Endothelial cell of umbilical vein (primary cell): ENCODE measurements at regions not wholly inside any gene's neighbourhood (a gene's known extent, or its start where the extent isn't known, plus 50 kb on each side); places are given as distances from the start of the nearest gene placed in this dataset.

ENCODE experiments used
- BruUV-seq: library from RNA; stranded (reverse); fragments of 400-500 nt; replicated peaks from 2 replicates; lab custom pipeline; 2021; lab: Mats Ljungman, UMichigan
- CTCF ChIA-PET: fragments of 300-600, 350-600 bp; sonication (Branson Sonifier 250); formaldehyde crosslinking; loops from one replicate; lab custom pipeline; 2021; ENCODE audit warnings: antibody characterized with exemption, inconsistent platforms; lab: Charles Lee
- POLR2A ChIA-PET: fragments of 300-600, 350-600 bp; sonication (Branson Sonifier 250); formaldehyde crosslinking; loops from one replicate; lab custom pipeline; 2021; ENCODE audit warnings: antibody characterized with exemption, inconsistent platforms; lab: Charles Lee
- DNase-seq: peaks from one replicate; pipeline ENCODE4 v3.0.0-alpha.2; 2011; ENCODE audit warnings: low read depth, low spot score
- FAIRE-seq: peaks from 2 replicates; lab custom pipeline; 2011; peaks lifted over from hg19 to GRCh38; lab: Jason Lieb, UNC
- H2AFZ ChIP-seq: 2 replicates; pipeline ENCODE4 v1.6.0; 2012; ENCODE audit warnings: low read depth, low read length, control low read depth, inconsistent platforms
- H3K27ac ChIP-seq: 2 replicates; pipeline ENCODE4 v1.5.1; 2011; ENCODE audit warnings: low read depth, mild to moderate bottlenecking, control low read depth, low read length, moderate library complexity; ENCODE audit not compliant: insufficient read depth
- H3K27me3 ChIP-seq, 2 experiments: 2 replicates each; pipeline versions ENCODE4 v1.6.0 to v1.6.1; 2011; ENCODE audit warnings: low read length in 2 of 2, mixed read lengths in 1 of 2; ENCODE audit not compliant: control insufficient read depth in 2 of 2, insufficient read depth in 2 of 2
- H3K36me3 ChIP-seq, 2 experiments: 2 replicates in 1 of 2; 3 replicates in 1 of 2; pipeline ENCODE4 v1.5.1; 2011; ENCODE audit warnings: low read length in 2 of 2, mild to moderate bottlenecking in 1 of 2, moderate library complexity in 1 of 2; ENCODE audit not compliant: control insufficient read depth in 2 of 2, insufficient read depth in 2 of 2; ENCODE audit errors: extremely low read depth in 1 of 2
- H3K4me1 ChIP-seq: 3 replicates; pipeline ENCODE4 v1.5.1; 2011; ENCODE audit warnings: mild to moderate bottlenecking, low read length; ENCODE audit not compliant: control insufficient read depth, insufficient read depth; ENCODE audit errors: extremely low read depth
- H3K4me2 ChIP-seq: 2 replicates; pipeline ENCODE4 v1.6.1; 2011; ENCODE audit warnings: low read length, control low read depth, mixed read lengths; ENCODE audit not compliant: insufficient read depth
- H3K4me3 ChIP-seq, 3 experiments: fragments of 200-600 bp in 1 of 3; sonication (generic), shearing (Covaris generic) in 1 of 3; replicated peaks in 1 of 3; 2 replicates each; pipeline ENCODE4 v1.5.1; 2011 to 2016; ENCODE audit warnings: control low read depth in 3 of 3, low read length in 3 of 3, mild to moderate bottlenecking in 2 of 3, inconsistent platforms in 1 of 3, low read depth in 1 of 3, moderate library complexity in 1 of 3; ENCODE audit not compliant: insufficient read depth in 1 of 3
- H3K79me2 ChIP-seq: 2 replicates; pipeline ENCODE4 v1.6.0; 2012; ENCODE audit warnings: low read length, inconsistent platforms; ENCODE audit not compliant: control insufficient read depth, insufficient read depth
- H3K9ac ChIP-seq: replicated peaks from 2 replicates; pipeline ENCODE3; 2011; ENCODE audit warnings: low read length, control low read depth; ENCODE audit not compliant: insufficient read depth; ENCODE audit errors: extremely low read depth
- H3K9me1 ChIP-seq: replicated peaks from 3 replicates; pipeline ENCODE4 v1.6.0; 2011; ENCODE audit warnings: mild to moderate bottlenecking, low read length; ENCODE audit not compliant: control insufficient read depth, insufficient read depth; ENCODE audit errors: extremely low read depth
- H3K9me3 ChIP-seq: replicated peaks from 2 replicates; pipeline ENCODE4 v1.5.1; 2012; ENCODE audit warnings: low read length, inconsistent platforms; ENCODE audit not compliant: control insufficient read depth, insufficient read depth
- H4K20me1 ChIP-seq: replicated peaks from 2 replicates; pipeline ENCODE3; 2011; ENCODE audit warnings: mild to moderate bottlenecking, low read length; ENCODE audit not compliant: control insufficient read depth, insufficient read depth; ENCODE audit errors: extremely low read depth
- EZH2 ChIP-seq: IDR thresholded peaks from 2 replicates; pipeline ENCODE4 v1.6.1; 2012; ENCODE audit warnings: borderline replicate concordance, low read depth, mild to moderate bottlenecking, moderate library complexity, low read length, inconsistent platforms; ENCODE audit not compliant: severe bottlenecking
- FOS ChIP-seq: IDR thresholded peaks from 2 replicates; pipeline ENCODE4 v1.6.1; 2011; ENCODE audit warnings: mild to moderate bottlenecking, low read length, moderate library complexity, borderline replicate concordance; ENCODE audit not compliant: insufficient read depth
- GATA2 ChIP-seq: IDR thresholded peaks from 2 replicates; pipeline ENCODE4 v1.7.0; 2011; ENCODE audit warnings: low read depth, mild to moderate bottlenecking, moderate library complexity, mixed read lengths, low read length; ENCODE audit not compliant: insufficient read length, insufficient read depth
- JUN ChIP-seq: IDR thresholded peaks from 2 replicates; pipeline ENCODE4 v1.6.1; 2011; ENCODE audit warnings: borderline replicate concordance, low read depth; ENCODE audit not compliant: insufficient read length, insufficient read depth
- MYC ChIP-seq: IDR thresholded peaks from one replicate; pipeline ENCODE4 v1.6.1; 2011; ENCODE audit warnings: mild to moderate bottlenecking, low read depth, low read length
- POLR2A ChIP-seq: IDR thresholded peaks from 2 replicates; pipeline ENCODE4 v1.6.1; 2012; ENCODE audit warnings: low read depth, mild to moderate bottlenecking, control low read depth, low read length
- POLR2AphosphoS5 ChIP-seq: IDR thresholded peaks from 2 replicates; pipeline ENCODE4 v1.6.1; 2012; ENCODE audit warnings: low read depth, mild to moderate bottlenecking, control low read depth, low read length, moderate library complexity; ENCODE audit not compliant: insufficient read depth
- dilution Hi-C: fragments of 300-500 bp; cut with MboI; formaldehyde crosslinking; loops from one replicate; pipeline ENCODE4 v1.15.0; 2019; ENCODE audit warnings: low sequenced_read_pairs; ENCODE audit not compliant: extremely low pct_ligation_motif_present
- intact Hi-C: fragments of 100-400 bp; cut with micrococcal nuclease; formaldehyde crosslinking; loops from one replicate; pipeline ENCODE4 v1.10.0; 2022
- TF ChIP-seq, protein P1 (sequence below): IDR thresholded peaks from 2 replicates; pipeline ENCODE4 v1.6.1; 2011; ENCODE audit not compliant: insufficient read depth, insufficient read length
- TF ChIP-seq, protein P2 (sequence below), 2 donors: IDR thresholded peaks; 1 replicate in 1 of 2; 2 replicates in 1 of 2; pipeline ENCODE4 v1.5.1; 2011; ENCODE audit warnings: low read length in 2 of 2, mild to moderate bottlenecking in 2 of 2, moderate library complexity in 2 of 2, control low read depth in 1 of 2, inconsistent platforms in 1 of 2, low read depth in 1 of 2; ENCODE audit not compliant: insufficient read depth in 1 of 2; ENCODE audit errors: extremely low read depth in 1 of 2

DNA sequence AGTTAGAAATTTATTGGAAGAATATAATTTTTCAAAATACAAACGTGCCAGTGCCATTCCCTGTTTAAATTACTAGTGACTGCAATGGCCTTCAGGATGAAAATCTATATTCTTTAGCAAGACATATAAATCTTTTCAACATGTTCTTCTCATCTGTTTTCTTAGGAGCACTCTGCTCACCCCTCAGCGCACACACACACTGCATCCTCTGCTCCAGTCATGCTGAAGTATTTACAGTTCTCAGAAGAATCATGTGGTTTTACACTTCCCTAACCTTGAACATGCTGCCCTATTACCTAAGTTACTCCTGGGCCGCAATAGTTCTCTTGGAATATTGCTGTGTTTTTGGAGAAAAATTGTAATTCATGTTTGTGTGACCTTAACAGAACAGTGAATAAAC lies 820.6 kb downstream of the CDH8 start:
- no peak for TF ChIP-seq POLR2AphosphoS5
- no peak for TF ChIP-seq POLR2A
- TF ChIP-seq, protein P1, sequence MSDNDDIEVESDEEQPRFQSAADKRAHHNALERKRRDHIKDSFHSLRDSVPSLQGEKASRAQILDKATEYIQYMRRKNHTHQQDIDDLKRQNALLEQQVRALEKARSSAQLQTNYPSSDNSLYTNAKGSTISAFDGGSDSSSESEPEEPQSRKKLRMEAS: no peak
- no peak for TF ChIP-seq GATA2
- TF ChIP-seq, protein P2, sequence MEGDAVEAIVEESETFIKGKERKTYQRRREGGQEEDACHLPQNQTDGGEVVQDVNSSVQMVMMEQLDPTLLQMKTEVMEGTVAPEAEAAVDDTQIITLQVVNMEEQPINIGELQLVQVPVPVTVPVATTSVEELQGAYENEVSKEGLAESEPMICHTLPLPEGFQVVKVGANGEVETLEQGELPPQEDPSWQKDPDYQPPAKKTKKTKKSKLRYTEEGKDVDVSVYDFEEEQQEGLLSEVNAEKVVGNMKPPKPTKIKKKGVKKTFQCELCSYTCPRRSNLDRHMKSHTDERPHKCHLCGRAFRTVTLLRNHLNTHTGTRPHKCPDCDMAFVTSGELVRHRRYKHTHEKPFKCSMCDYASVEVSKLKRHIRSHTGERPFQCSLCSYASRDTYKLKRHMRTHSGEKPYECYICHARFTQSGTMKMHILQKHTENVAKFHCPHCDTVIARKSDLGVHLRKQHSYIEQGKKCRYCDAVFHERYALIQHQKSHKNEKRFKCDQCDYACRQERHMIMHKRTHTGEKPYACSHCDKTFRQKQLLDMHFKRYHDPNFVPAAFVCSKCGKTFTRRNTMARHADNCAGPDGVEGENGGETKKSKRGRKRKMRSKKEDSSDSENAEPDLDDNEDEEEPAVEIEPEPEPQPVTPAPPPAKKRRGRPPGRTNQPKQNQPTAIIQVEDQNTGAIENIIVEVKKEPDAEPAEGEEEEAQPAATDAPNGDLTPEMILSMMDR (IDR thresholded peaks at IDR 0.05; ENCODE audit: extremely low read depth in 1 of 2, insufficient read depth in 1 of 2, low read depth in 1 of 2, low read length in 2 of 2): no peak
- TF ChIP-seq EZH2: no peak
- CTCF ChIA-PET: no interaction called here
- Histone ChIP-seq H3K27me3 (no peaks in the 10 kb centered on the region), H3K4me1 (no peaks in the 10 kb centered on the region), H3K27ac (no peak overlapping the region), H3K9me3 (peaks cover 5% of the 10 kb centered on the region), H3K9me1 (no peaks in the 10 kb centered on the region), H3K4me3 (no peak overlapping the region), H4K20me1 (no peaks in the 10 kb centered on the region), H3K9ac (no peak overlapping the region), H3K36me3 (no peaks in the 10 kb centered on the region), H2AFZ (no peak overlapping the region), H3K79me2 (no peaks in the 10 kb centered on the region), H3K4me2 (no peak overlapping the region)
- no peak for FAIRE-seq
- dilution Hi-C loops: no loop called here
- no peak for DNase-seq
- BruUV-seq: no TSS peak
- POLR2A ChIA-PET: no interaction called here
- intact Hi-C loops: no loop called here

DNA sequence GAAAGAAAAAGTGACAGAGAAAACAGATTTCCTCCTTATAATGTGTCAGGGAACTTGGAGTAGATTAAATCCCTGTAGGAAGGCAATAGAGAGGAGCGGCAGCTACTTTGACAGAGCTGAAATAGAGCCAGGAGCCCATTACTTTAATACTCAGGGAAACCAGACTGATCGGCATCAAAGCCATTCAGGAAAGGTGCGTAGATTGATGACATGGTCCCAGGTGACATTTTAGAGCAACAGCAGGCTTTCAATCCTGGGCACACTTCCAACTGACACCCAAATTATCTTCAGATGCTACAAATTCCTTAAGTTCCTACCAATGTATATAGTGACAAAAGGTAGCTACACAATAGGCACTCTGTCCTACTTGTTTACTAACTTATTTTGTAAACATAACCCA lies 821.5 kb downstream of the CDH8 start:
- Histone ChIP-seq H3K27ac (no peak overlapping the region), H2AFZ (no peak overlapping the region), H3K36me3 (no peaks in the 10 kb centered on the region), H3K9me1 (no peaks in the 10 kb centered on the region), H3K27me3 (no peaks in the 10 kb centered on the region), H3K4me2 (no peak overlapping the region), H3K4me3 (no peak overlapping the region), H3K9me3 (peaks cover 5% of the 10 kb centered on the region), H3K9ac (no peak overlapping the region), H4K20me1 (no peaks in the 10 kb centered on the region), H3K4me1 (no peaks in the 10 kb centered on the region), H3K79me2 (no peaks in the 10 kb centered on the region)
- intact Hi-C loops: no loop called here
- TF ChIP-seq EZH2 (no peak), FOS (no peak), POLR2A (no peak), MYC (no peak), JUN (no peak), POLR2AphosphoS5 (no peak)
- TF ChIP-seq, protein P1: no peak
- dilution Hi-C loops: no loop called here
- no peak for FAIRE-seq
- BruUV-seq: no TSS peak
- no peak for DNase-seq
- ChIA-PET POLR2A (no interaction called here), CTCF (no interaction called here)
